ENCODE measurements at regions not wholly inside any gene's neighbourhood (a gene's known extent, or its start where the extent isn't known, plus 50 kb on each side); places are given as distances from the start of the nearest gene placed in this dataset.

DNA sequence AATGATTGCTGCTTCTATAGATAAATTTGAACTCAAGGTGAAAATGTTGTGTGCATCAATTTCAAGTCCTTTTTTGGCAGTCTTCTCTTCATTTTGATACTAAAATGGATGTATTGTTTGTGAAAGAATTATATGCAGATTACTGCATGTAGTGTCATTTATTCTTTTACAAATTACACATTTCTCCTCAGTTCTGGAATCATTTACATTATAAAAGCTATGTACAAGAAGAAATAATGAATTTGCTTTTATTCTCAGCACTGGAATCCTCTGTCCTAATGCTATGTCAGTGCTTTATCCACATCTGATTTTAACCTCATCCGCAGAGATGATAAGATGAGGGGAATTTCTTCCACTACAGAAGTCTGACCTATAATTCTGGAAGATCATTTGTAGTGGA, 220.8 kb upstream of the UBE2E3 start:
- H4K8ac ChIP-seq (replicated peaks; ENCODE audit: insufficient read length, low read depth, low read length), result no peak overlapping the region
- no peak overlapping the region for H4K91ac ChIP-seq (ENCODE audit: insufficient read length, low read depth, low read length)
- TF ChIP-seq, protein P1, sequence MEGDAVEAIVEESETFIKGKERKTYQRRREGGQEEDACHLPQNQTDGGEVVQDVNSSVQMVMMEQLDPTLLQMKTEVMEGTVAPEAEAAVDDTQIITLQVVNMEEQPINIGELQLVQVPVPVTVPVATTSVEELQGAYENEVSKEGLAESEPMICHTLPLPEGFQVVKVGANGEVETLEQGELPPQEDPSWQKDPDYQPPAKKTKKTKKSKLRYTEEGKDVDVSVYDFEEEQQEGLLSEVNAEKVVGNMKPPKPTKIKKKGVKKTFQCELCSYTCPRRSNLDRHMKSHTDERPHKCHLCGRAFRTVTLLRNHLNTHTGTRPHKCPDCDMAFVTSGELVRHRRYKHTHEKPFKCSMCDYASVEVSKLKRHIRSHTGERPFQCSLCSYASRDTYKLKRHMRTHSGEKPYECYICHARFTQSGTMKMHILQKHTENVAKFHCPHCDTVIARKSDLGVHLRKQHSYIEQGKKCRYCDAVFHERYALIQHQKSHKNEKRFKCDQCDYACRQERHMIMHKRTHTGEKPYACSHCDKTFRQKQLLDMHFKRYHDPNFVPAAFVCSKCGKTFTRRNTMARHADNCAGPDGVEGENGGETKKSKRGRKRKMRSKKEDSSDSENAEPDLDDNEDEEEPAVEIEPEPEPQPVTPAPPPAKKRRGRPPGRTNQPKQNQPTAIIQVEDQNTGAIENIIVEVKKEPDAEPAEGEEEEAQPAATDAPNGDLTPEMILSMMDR (conservative IDR thresholded peaks at IDR 0.05), result no peak
- WGBS (ENCODE audit: extremely low coverage, insufficient read length, low lambda C conversion rate), result no CpG with 5 or more reads among the region's 1 CpG
- no peak overlapping the region for H2BK20ac ChIP-seq (ENCODE audit: low read depth, low read length, poor library complexity, severe bottlenecking)
- H3K9me3 Mint-ChIP-seq, result no peaks in the 10 kb centered on the region
- no peak overlapping the region for H2BK15ac ChIP-seq (ENCODE audit: low read depth, low read length)
- no peaks in the 10 kb centered on the region for H3K27me3 Mint-ChIP-seq (ENCODE audit: low read depth)
- H3K36me3 Mint-ChIP-seq (ENCODE audit: insufficient read depth in 1 of 3, low read depth in 3 of 3), result no peaks in the 10 kb centered on the region
- no peak overlapping the region for H2BK5ac ChIP-seq (ENCODE audit: insufficient read length, low read length)
- peaks cover 7 to 13% of the 10 kb centered on the region in 2 experiments for H3K4me1 Mint-ChIP-seq
- H3K4me3 Mint-ChIP-seq, result no peak overlapping the region
- H3K18ac ChIP-seq (ENCODE audit: insufficient read length, low read depth, low read length), result no peak overlapping the region
- H3K79me1 ChIP-seq (ENCODE audit: insufficient read depth, low read depth, low read length, poor library complexity, severe bottlenecking), result no peaks in the 10 kb centered on the region
- no peak overlapping the region for H3K27ac ChIP-seq (ENCODE audit: insufficient read length, low read depth, low read length)
- no peak overlapping the region for H2BK12ac ChIP-seq (ENCODE audit: insufficient read length, low read depth, low read length)
- no peak overlapping the region for H3K27ac Mint-ChIP-seq
- no peak overlapping the region for H2BK120ac ChIP-seq (ENCODE audit: low read depth, low read length, poor library complexity, severe bottlenecking)
- no peak overlapping the region for H4K5ac ChIP-seq (ENCODE audit: insufficient read length, low read depth, low read length)
- no peaks in the 10 kb centered on the region for H3K79me2 ChIP-seq (ENCODE audit: insufficient read depth, low read length)
- H3K9ac ChIP-seq (ENCODE audit: extremely low read depth, insufficient read length, low read length), result no peak overlapping the region
- DNase-seq, result no peak
- H3K23ac ChIP-seq (ENCODE audit: insufficient read length, low read depth, low read length), result no peak overlapping the region
- H3K14ac ChIP-seq (ENCODE audit: insufficient read depth, low read length), result no peak overlapping the region
- H3K56ac ChIP-seq (ENCODE audit: insufficient read length, low read depth, low read length), result no peak overlapping the region
- no peaks in the 10 kb centered on the region for H3K27me3 ChIP-seq (ENCODE audit: insufficient read depth, low read length)
- H3K4ac ChIP-seq (ENCODE audit: low read depth, low read length), result no peak overlapping the region
- no peak overlapping the region for H2AFZ ChIP-seq (ENCODE audit: low read length)
- peaks cover 3% of the 10 kb centered on the region; the same call in 1 of the 2 replicates for H3K4me1 ChIP-seq (ENCODE audit: insufficient read depth, low read length)
- no peak overlapping the region for H3K4me2 ChIP-seq (ENCODE audit: insufficient read depth, insufficient read length, low read length)
- H4K20me1 ChIP-seq (ENCODE audit: control insufficient read depth, insufficient read depth, insufficient read length), result no peaks in the 10 kb centered on the region
- no peaks in the 10 kb centered on the region for H3K23me2 ChIP-seq (ENCODE audit: insufficient read length, low read depth, low read length, poor library complexity, severe bottlenecking)
- H3T11ph ChIP-seq (ENCODE audit: low read length), result no peak overlapping the region
- no peak overlapping the region for H2AK5ac ChIP-seq (ENCODE audit: insufficient read length, low read length)
- H3K9me3 ChIP-seq (ENCODE audit: control insufficient read depth, low read depth, low read length), result no peaks in the 10 kb centered on the region

All from H9 (cell line).